Astrocyte of the spinal cord (primary cell): ENCODE measurements at regions not wholly inside any gene's neighbourhood (a gene's known extent, or its start where the extent isn't known, plus 50 kb on each side); places are given as distances from the start of the nearest gene placed in this dataset.

ENCODE experiments used
- DNase-seq: peaks from one replicate; pipeline ENCODE4 v3.0.0; 2011; ENCODE audit warnings: low read depth, low spot score
- H3K4me3 ChIP-seq: 2 replicates; pipeline ENCODE4 v1.5.1; 2011; ENCODE audit warnings: low read depth, mild to moderate bottlenecking, low read length, moderate library complexity
- CTCF ChIP-seq: IDR thresholded peaks from 2 replicates; pipeline ENCODE4 v1.5.1; 2012; ENCODE audit warnings: low read depth, mild to moderate bottlenecking, low read length, inconsistent platforms
- in situ Hi-C: cut with HindIII; loops from 2 replicates; pipeline ENCODE4 v1.10.0; 2017; ENCODE audit warnings: low sequenced_read_pairs

GRCh38 chr1:58991305-58991704, 207.5 kb upstream of the JUN start:
- TF ChIP-seq CTCF: no peak
- no peak for DNase-seq
- no peak overlapping the region for H3K4me3 ChIP-seq
- in situ Hi-C loops: no loop called here

- no peak for DNase-seq
- TF ChIP-seq CTCF: no peak
- no peak overlapping the region for H3K4me3 ChIP-seq
- in situ Hi-C loops: no loop called here
Observed at GRCh38 chr1:58992643-58993042, 208.8 kb upstream of the JUN start.

GRCh38 chr1:58993403-58993802, 209.6 kb upstream of the JUN start:
- in situ Hi-C loops: no loop called here
- TF ChIP-seq CTCF: no peak
- no peak for DNase-seq
- no peak overlapping the region for H3K4me3 ChIP-seq

GRCh38 chr1:58994664-58995063, 210.8 kb upstream of the JUN start:
- no peak for TF ChIP-seq CTCF
- no peak overlapping the region for H3K4me3 ChIP-seq
- no peak for DNase-seq
- in situ Hi-C loops: no loop called here

GRCh38 chr1:58996341-58997059, 212.7 kb upstream of the JUN start:
- no peak for DNase-seq
- in situ Hi-C loops: no loop called here
- no peak for TF ChIP-seq CTCF
- H3K4me3 ChIP-seq: no peak overlapping the region

GRCh38 chr1:58997060-58997411, 213.2 kb upstream of the JUN start:
- H3K4me3 ChIP-seq: no peak overlapping the region
- DNase-seq: no peak
- in situ Hi-C loops: no loop called here
- no peak for TF ChIP-seq CTCF
